Ishikawa (cell line): ENCODE measurements at regions not wholly inside any gene's neighbourhood (a gene's known extent, or its start where the extent isn't known, plus 50 kb on each side); places are given as distances from the start of the nearest gene placed in this dataset.

Experiments
- CEBPB ChIP-seq: IDR thresholded peaks from 2 replicates; pipeline ENCODE4 v1.6.1; 2012
- EP300 ChIP-seq: IDR thresholded peaks from 2 replicates; pipeline ENCODE4 v1.6.1; 2012; ENCODE audit warnings: borderline replicate concordance
- FOXM1 ChIP-seq: IDR thresholded peaks from 2 replicates; pipeline ENCODE4 v1.6.1; 2012; ENCODE audit warnings: low read depth, borderline replicate concordance
- MAX ChIP-seq: IDR thresholded peaks from 2 replicates; pipeline ENCODE4 v1.6.1; 2012
- RAD21 ChIP-seq: IDR thresholded peaks from 2 replicates; pipeline ENCODE4 v1.6.1; 2012; ENCODE audit warnings: low read depth
- REST ChIP-seq: IDR thresholded peaks from 2 replicates; pipeline ENCODE4 v1.6.1; 2012; ENCODE audit warnings: low read depth, mild to moderate bottlenecking
- TCF12 ChIP-seq: IDR thresholded peaks from 2 replicates; pipeline ENCODE4 v1.6.1; 2012; ENCODE audit warnings: low read depth
- TEAD4 ChIP-seq: IDR thresholded peaks from 2 replicates; pipeline ENCODE4 v1.6.1; 2012
- USF1 ChIP-seq: IDR thresholded peaks from 2 replicates; pipeline ENCODE4 v1.6.1; 2012
- YY1 ChIP-seq: IDR thresholded peaks from 2 replicates; pipeline ENCODE4 v1.6.1; 2012; ENCODE audit warnings: low read depth

- TF ChIP-seq TCF12 (no peak), RAD21 (no peak), YY1 (no peak), FOXM1 (no peak), CEBPB (no peak), MAX (no peak), EP300 (no peak), REST (no peak), TEAD4 (no peak), USF1 (no peak)
Measured at GRCh38 chr3:117818592-117818991, 1109.0 kb downstream of the TUSC7 start.
